ENCODE measurements at regions not wholly inside any gene's neighbourhood (a gene's known extent, or its start where the extent isn't known, plus 50 kb on each side); places are given as distances from the start of the nearest gene placed in this dataset.

DNA sequence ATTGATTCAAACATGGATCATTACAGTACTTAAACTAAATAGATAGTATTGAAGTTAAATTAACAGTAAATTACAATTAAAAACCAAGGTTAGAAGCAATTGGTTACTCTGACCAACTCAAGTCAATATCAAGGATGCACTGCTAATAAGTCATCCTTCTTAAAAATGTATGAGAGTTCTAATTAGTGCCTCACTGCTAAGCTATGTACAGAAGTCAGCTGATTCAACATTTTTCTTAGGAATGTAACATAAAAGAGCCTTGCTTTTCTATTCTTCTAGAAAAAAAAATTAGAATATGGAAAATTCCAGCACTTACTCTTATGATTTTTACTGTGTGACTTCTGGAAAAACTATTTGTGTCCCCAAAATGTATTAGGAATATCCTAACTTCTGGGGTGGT, 75.7 kb upstream of the FBN2 start:
- no peak for TF ChIP-seq POLR2AphosphoS5 (IDR thresholded peaks at IDR 0.05; ENCODE audit: borderline replicate concordance, low read depth, low read length)
- TF ChIP-seq EZH2 (IDR thresholded peaks at IDR 0.05), result no peak

All from SK-N-MC (cell line).